Transverse colon (tissue), 4 donors: ENCODE measurements at regions not wholly inside any gene's neighbourhood (a gene's known extent, or its start where the extent isn't known, plus 50 kb on each side); places are given as distances from the start of the nearest gene placed in this dataset.

Experiments
- DNase-seq: peaks from one replicate; pipeline ENCODE4 v3.0.0-alpha.2; 2019
- H3K27ac ChIP-seq, 4 donors: fragments of 200-600 bp; sonication (generic); 2 replicates each; pipeline ENCODE4 v1.5.1; 2016 to 2018; ENCODE audit warnings: inconsistent platforms in 4 of 4
- H3K27me3 ChIP-seq: fragments of 200-600 bp; sonication (generic); 2 replicates; pipeline ENCODE4 v1.5.1; 2017; ENCODE audit warnings: inconsistent platforms
- H3K36me3 ChIP-seq, 4 donors: fragments of 200-600 bp; sonication (generic); 2 replicates each; pipeline ENCODE4 v1.5.1; 2017 to 2019; ENCODE audit warnings: inconsistent platforms in 4 of 4
- H3K4me1 ChIP-seq, 4 donors: fragments of 200-600 bp; sonication (generic); 2 replicates each; pipeline ENCODE4 v1.5.1; 2017 to 2020; ENCODE audit warnings: inconsistent platforms in 4 of 4
- H3K4me3 ChIP-seq, 4 donors: fragments of 200-600 bp; sonication (generic); 1 replicate in 1 of 4; 2 replicates in 3 of 4; pipeline versions ENCODE4 v1.5.1 to v1.6.1; 2017 to 2019; ENCODE audit warnings: inconsistent platforms in 4 of 4
- H3K9me3 ChIP-seq, 2 donors: fragments of 200-600 bp; sonication (generic); 2 replicates each; pipeline ENCODE4 v1.5.1; 2017 to 2019; ENCODE audit warnings: inconsistent platforms in 2 of 2
- CTCF ChIP-seq, 5 experiments: fragments of 200-600 bp in 3 of 5; fragments of 450-650 bp in 2 of 5; sonication (generic) in 3 of 5; IDR thresholded peaks; 1 replicate in 2 of 5; 2 replicates in 3 of 5; pipeline ENCODE4 v1.5.1; 2016 to 2017; ENCODE audit warnings: antibody characterized with exemption in 5 of 5, inconsistent platforms in 3 of 5, mild to moderate bottlenecking in 2 of 5, moderate library complexity in 1 of 5
- EP300 ChIP-seq: sonication (generic); formaldehyde crosslinking; IDR thresholded peaks from one replicate; pipeline ENCODE4 v1.6.1; 2017; ENCODE audit warnings: antibody characterized with exemption, low read depth
- POLR2A ChIP-seq: fragments of 450-650 bp; IDR thresholded peaks from one replicate; pipeline ENCODE4 v1.6.1; 2016; ENCODE audit warnings: antibody characterized with exemption, mild to moderate bottlenecking, moderate library complexity
- POLR2AphosphoS5 ChIP-seq, 3 donors: sonication (generic); formaldehyde crosslinking; IDR thresholded peaks; one replicate each; pipeline ENCODE4 v1.6.1; 2016; ENCODE audit warnings: antibody characterized with exemption in 3 of 3
- WGBS, 2 donors: methylation state at CpG; one replicate each; pipeline ENCODE4 v1.1.5; 2018; ENCODE audit warnings: low coverage in 1 of 2; 5-methylcytosine and 5-hydroxymethylcytosine counted together
- in situ Hi-C, 4 donors: fragments of 200-750 bp; cut with MboI; loops; one replicate each; pipeline versions ENCODE4 v1.15.0 to v1.15.1; 2017; ENCODE audit warnings: low sequenced_read_pairs in 3 of 4, low pct_ligation_motif_present in 1 of 4, low pct_unique_long_range_greater_than_20kb in 1 of 4
- intact Hi-C: fragments of 100-400 bp; cut with DNase I; formaldehyde crosslinking; loops from one replicate; pipeline ENCODE4 v1.15.1; 2023; ENCODE audit warnings: low total_unique reads

GRCh38 chr1:80249699-80250098 lies 1243.2 kb upstream of the ADGRL4 start:
- Histone ChIP-seq H3K36me3 (no peaks in the 10 kb centered on the region), H3K9me3 (no peaks in the 10 kb centered on the region), H3K27me3 (no peaks in the 10 kb centered on the region), H3K27ac (no peak overlapping the region), H3K4me3 (no peak overlapping the region), H3K4me1 (no peaks in the 10 kb centered on the region)
- in situ Hi-C loops (no loop called here), intact Hi-C loops (no loop called here)
- WGBS, 2 donors, result 57 to 63% methylated on average over 1 of the region's 1 CpG
- no peak for TF ChIP-seq POLR2AphosphoS5 (IDR thresholded peaks at IDR 0.05)
- TF ChIP-seq EP300, result no peak
- no peak for TF ChIP-seq POLR2A
- TF ChIP-seq CTCF (IDR thresholded peaks at IDR 0.05), result no peak
- no peak for DNase-seq

GRCh38 chr1:80248886-80249285 lies 1242.4 kb upstream of the ADGRL4 start:
- H3K9me3 ChIP-seq, result no peaks in the 10 kb centered on the region
- DNase-seq, result no peak
- intact Hi-C loops (no loop called here), in situ Hi-C loops (no loop called here)
- H3K27ac ChIP-seq, result no peak overlapping the region
- no peaks in the 10 kb centered on the region for H3K4me1 ChIP-seq
- H3K27me3 ChIP-seq, result no peaks in the 10 kb centered on the region
- no peak overlapping the region for H3K4me3 ChIP-seq
- no peak for TF ChIP-seq EP300
- no peak for TF ChIP-seq CTCF (IDR thresholded peaks at IDR 0.05)
- no peak for TF ChIP-seq POLR2AphosphoS5 (IDR thresholded peaks at IDR 0.05)
- TF ChIP-seq POLR2A, result no peak
- H3K36me3 ChIP-seq, result no peaks in the 10 kb centered on the region

GRCh38 chr1:80245813-80246212 lies 1239.3 kb upstream of the ADGRL4 start:
- Histone ChIP-seq H3K4me1 (no peaks in the 10 kb centered on the region), H3K27ac (no peak overlapping the region), H3K4me3 (no peak overlapping the region), H3K9me3 (no peaks in the 10 kb centered on the region), H3K27me3 (no peaks in the 10 kb centered on the region), H3K36me3 (no peaks in the 10 kb centered on the region)
- DNase-seq, result no peak
- in situ Hi-C loops (no loop called here), intact Hi-C loops (no loop called here)
- TF ChIP-seq EP300 (no peak), POLR2A (no peak), POLR2AphosphoS5 (IDR thresholded peaks at IDR 0.05) (no peak), CTCF (IDR thresholded peaks at IDR 0.05) (no peak)
- WGBS, 2 donors, result 90% methylated on average over 2 of the region's 2 CpGs

GRCh38 chr1:80244372-80244771 lies 1237.8 kb upstream of the ADGRL4 start:
- intact Hi-C loops, result no loop called here
- Histone ChIP-seq H3K9me3 (no peaks in the 10 kb centered on the region), H3K4me3 (no peak overlapping the region), H3K4me1 (no peaks in the 10 kb centered on the region), H3K36me3 (no peaks in the 10 kb centered on the region), H3K27me3 (no peaks in the 10 kb centered on the region), H3K27ac (no peak overlapping the region)
- WGBS, 2 donors, result 83 to 92% methylated on average over 1 of the region's 1 CpG
- in situ Hi-C loops, result no loop called here
- no peak for TF ChIP-seq POLR2AphosphoS5 (IDR thresholded peaks at IDR 0.05)
- TF ChIP-seq POLR2A, result no peak
- TF ChIP-seq EP300, result no peak
- no peak for TF ChIP-seq CTCF (IDR thresholded peaks at IDR 0.05)
- DNase-seq, result no peak
